ENCODE measurements at regions not wholly inside any gene's neighbourhood (a gene's known extent, or its start where the extent isn't known, plus 50 kb on each side); places are given as distances from the start of the nearest gene placed in this dataset.

DNA sequence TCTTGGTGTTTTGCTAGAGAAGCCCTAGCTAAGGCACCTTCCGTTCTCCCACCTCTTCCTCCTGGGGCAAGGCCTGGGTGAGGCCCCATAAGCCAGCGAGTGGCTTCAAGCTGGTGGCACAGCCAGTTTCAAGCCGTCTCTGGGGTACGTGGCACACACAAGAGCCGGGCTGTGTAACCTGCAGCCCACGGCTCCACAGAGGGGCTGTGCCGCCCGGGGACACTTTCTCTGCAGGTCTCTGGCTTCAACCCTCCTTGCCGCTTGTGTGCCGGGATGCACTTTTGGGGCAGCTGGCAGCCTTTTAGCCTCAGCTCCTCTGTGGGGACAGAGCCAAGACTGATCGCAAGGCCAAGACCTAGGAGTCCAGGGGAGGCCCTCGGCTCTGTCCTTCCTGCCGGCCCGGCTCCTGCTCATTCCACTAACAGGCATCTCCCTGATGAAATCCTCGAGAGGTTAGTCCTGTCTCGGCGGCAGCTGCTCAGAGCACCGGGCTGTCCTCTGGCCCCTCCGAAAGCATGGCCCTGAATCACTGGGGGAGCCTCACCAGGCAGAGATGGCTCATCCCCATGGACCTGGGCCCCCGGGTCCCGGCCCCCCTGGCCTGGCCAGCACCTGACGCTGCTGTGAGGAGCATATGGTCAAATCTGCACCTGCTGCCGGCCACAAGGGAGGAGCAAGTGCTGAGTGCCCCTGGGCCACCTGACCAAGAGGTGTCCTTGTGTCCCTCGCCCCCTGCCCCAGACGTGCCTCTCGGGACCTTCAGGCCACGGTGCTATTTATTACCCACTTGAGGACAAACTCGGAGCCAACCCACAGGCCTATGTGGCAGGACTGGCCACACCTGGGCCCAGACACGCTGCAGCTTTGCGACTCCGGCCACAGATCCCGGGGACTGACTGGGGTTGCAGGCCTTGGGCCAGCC lies 98.5 kb downstream of the METRNL start:
- no peak for DNase-seq (ENCODE audit: low read depth in 2 of 2, low spot score in 1 of 2)

DNA sequence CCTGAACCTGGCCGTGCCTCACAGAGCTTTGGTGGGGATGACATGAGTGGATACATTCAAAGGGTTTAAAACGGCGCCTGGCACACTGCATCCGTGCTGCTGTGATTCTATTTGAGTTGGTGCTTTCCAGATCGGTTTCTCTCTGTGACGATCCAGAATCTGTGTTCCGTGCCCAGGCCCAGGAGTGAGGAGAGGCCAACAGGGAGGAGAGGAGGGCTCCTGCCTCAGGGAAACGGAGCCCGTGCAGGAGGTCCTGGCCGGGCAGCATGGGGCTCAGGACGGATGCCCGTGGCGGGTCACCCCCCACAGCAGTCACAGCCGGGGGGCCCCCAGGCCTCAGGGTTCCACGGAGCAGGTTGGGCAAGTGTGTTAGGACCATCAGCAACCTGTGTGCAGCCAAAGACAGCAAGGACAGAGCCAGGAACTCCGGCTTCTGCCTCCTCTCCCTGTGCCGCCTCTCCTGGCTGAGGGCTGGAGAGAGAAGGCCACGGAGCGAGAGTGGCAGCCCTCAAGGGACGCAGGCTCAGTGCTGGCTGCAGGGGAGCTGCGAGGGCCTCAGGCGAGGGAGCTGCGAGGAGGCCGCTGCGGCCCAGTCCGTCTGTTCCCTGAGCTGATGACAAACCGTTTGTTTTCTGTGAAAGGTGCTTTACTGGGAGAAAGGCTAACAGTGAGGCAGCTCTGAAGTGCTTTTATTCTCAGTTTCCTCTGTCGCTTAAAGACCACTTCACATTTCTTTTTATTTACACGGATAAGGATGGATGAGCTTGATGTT lies 99.3 kb downstream of the METRNL start:
- no peak for DNase-seq (ENCODE audit: low read depth in 2 of 2, low spot score in 1 of 2)

DNA sequence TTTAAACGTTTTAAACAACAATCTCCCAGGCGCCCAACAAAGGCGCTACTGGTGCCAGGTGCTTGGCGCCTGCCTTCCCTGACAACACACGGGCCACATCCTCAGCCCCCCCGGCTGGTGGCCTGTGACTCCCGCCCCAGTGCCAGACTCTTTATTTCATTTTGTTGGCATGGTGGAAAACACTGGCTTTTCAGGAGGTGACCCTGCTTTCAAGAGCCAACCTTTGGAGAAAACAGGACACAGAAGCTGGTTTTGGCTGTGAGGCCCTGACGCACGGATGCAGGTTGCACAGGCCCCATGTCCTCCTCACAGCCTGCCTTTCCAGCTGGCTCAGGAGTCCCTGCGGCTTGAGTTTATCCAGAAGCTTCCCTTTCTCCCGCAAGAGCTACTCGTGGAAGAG lies 100.0 kb downstream of the METRNL start:
- no peak for DNase-seq (ENCODE audit: low read depth in 2 of 2, low spot score in 1 of 2)

DNA sequence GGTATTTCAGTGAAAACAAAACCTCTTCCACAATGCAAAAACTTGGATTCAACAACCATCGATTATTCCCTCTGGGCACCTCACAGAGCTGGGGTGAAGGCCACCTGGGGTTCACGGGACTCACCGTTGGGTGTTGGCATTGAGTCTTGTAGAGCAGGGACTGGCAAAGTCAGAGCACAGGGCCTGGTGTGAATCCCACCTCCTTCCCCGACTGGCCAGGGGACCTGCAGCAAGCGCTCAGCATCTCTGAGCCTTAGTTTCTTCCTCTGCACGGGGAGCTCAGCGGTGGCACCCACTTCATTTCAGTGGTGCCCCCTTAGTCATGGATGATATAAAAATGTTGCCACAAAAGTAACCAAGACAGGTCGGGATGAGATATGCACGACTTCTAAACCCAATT lies 100.4 kb downstream of the METRNL start:
- DNase-seq (ENCODE audit: low read depth in 2 of 2, low spot score in 1 of 2) = no peak

DNA sequence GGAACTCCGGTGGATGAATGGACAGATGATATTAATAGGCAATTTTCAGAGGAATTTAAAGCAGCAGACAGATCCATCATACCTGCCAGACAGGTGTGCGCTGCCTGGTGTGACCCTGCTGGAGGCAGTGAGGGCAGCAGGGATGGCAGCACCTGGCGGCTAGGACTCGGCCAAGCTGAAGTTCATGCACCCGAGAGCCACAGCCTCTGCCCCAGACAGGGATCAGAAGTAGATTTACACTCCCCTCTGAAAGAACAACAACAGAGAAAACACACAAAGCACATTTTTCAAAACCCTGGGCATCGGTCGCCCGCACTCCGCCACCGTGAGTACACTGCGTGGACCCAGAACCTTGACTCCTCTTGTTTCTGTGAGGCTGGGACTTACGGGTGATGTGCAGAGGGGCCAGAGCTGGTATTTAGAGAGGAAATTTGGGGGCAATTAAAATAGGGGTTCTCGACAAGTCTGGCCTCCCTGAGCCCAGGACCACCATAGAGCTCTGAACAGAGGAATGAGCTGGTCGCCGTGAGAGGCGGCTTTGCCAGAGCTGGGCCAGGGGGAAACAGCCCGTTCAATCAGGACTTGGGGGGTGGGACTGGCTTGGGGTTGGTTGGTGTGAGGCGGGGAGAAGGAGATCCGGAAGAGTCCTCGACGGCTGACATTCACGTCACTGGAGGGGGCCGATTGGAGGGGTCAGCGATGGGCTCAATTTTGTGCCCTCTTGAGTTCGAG lies 101.0 kb downstream of the METRNL start:
- no peak for DNase-seq (ENCODE audit: low read depth in 2 of 2, low spot score in 1 of 2)

DNA sequence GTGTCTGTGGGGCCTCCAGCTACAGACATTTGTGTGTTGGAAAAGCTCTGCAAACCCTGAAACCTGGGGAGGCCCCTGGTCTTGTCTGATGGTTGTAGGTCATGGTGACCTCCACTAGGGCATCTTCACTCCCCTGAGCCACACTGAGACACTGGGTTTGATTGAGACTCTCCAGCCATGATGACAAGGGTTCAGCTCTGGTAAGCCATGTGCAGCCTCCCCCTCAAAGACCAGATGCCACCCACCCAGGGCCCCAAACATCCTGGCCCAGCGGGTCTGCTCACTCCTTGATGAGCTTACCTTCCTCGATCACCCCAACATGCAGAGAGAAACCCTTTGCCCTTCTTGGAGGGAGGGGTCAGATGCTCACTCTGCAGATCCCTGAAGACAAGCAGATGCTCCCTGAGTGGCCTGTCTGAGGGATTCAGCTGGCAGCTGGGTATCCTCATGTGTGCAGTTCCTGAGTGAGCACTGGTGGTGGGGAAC lies 101.6 kb downstream of the METRNL start:
- DNase-seq (ENCODE audit: low read depth in 2 of 2, low spot score in 1 of 2) = no peak

DNA sequence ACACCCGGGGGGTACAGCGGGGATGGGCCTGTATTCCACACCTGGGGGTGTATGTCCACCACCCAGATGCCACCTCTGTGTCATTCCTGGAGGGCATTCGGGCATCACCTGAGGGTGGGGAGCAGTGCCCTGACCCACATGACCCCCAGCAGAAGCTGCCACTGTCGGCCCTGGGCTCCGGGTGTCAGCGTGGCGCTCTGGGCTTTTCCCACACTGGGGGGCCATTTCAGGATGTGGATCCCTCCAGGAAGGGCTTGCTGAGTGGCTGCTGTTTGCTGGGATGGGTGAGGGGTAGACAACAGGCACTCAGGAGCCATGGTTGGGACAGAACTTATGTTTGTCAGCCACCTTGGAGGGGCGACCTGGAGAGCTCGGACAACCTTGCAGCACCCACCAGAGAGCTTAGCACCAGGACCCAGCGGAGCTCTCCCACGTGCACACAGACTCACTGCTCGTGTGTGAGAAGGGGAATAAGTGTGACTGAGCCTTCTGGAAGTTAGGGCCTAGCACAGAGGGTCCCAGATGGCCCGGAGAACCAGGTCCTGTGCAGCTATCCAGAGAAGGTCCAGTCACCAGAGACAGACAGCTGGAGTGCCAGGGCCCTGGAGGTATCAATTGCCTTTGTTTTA lies 102.7 kb downstream of the METRNL start:
- no peak for DNase-seq (ENCODE audit: low read depth in 2 of 2, low spot score in 1 of 2)

DNA sequence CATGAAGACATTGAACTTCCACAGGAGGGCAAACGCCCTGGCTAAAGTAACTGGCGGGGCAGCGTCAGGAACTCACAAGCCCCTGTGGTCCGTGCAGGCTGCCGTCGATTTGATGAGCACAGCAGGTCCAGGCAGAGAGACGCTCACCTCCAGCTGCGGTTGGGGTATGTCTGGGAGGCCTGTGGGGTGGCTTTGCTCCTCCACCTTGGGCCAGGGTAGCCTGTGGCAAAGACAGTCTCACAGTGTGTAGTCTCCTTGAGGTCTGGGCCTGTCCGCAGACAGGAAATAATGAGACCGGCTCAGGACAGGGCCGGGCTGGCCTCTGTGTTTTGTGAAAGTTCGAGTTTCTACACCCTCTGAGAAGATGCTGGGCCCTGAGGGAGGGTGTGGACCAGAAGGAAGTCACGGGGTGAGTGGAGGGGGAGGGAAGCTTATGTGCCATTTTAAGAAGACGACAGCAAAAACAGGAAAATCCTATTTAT lies 103.3 kb downstream of the METRNL start:
- DNase-seq (ENCODE audit: low read depth in 2 of 2, low spot score in 1 of 2) = no peak

DNA sequence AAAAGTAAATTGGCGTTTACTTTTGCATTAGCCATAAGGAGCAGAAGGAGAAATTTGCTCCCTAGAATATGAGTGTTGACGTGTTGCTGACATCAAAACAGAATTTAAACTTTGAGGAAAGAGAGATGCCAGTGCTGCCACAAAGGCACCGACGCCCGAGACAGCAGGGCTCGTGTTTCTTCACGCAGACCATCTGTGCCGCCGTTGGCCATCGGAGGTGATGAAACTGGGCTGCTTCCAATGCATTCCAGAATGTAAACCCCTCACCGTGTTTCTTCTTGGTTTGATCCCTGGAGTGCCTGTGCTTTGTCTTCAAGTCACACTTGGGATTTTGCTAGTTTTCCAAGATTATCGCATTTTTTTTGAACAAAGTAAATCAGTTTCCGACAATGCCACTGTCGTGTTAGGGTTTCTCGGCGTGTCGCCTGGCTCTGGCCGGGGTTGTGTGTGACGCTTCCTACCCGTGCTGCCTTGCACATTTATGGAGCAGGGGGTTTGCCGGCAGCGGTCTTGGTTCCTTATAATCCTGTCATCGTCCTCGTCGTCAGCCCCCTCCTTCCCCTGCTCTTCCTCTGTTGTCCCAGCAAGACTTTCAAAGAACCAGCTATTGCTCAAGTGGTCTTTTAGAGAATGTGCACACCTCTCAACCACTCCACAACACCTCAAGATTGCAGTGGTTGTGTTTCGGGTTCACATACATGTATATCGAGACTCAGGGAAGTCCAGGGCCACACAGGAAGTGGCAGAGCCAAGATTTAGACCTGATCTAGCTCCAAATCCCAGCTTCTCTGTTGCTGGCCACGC lies 103.9 kb downstream of the METRNL start:
- DNase-seq (ENCODE audit: low read depth in 2 of 2, low spot score in 1 of 2) = no peak

DNA sequence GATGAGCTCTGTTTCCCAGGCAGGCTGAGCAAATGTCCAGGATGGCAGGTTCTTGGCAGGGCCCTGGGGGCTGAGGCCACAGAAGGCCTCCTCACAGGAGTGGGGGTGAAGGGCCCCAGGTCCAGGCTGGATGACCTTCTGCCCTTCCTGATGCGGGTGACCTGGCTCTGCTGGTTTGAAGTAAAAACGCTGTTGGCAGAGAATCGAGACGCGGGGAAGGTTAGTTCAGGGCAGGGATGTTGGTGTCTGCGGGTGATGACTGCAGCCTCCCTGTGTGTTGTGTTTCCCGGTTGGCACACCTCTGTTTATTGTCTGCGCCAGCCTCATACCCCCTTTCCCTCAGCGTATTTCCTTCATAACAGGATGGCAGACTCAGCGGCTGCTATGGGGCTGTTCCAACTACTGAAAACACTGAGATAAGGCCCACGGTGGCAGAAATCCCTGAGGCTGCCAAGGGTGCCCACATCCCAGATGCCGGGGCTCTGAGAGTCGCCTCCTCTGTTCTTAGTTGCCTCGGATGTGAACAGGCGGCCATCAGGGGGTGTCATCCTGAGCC lies 104.6 kb downstream of the METRNL start:
- DNase-seq (ENCODE audit: low read depth in 2 of 2, low spot score in 1 of 2) = no peak

DNA sequence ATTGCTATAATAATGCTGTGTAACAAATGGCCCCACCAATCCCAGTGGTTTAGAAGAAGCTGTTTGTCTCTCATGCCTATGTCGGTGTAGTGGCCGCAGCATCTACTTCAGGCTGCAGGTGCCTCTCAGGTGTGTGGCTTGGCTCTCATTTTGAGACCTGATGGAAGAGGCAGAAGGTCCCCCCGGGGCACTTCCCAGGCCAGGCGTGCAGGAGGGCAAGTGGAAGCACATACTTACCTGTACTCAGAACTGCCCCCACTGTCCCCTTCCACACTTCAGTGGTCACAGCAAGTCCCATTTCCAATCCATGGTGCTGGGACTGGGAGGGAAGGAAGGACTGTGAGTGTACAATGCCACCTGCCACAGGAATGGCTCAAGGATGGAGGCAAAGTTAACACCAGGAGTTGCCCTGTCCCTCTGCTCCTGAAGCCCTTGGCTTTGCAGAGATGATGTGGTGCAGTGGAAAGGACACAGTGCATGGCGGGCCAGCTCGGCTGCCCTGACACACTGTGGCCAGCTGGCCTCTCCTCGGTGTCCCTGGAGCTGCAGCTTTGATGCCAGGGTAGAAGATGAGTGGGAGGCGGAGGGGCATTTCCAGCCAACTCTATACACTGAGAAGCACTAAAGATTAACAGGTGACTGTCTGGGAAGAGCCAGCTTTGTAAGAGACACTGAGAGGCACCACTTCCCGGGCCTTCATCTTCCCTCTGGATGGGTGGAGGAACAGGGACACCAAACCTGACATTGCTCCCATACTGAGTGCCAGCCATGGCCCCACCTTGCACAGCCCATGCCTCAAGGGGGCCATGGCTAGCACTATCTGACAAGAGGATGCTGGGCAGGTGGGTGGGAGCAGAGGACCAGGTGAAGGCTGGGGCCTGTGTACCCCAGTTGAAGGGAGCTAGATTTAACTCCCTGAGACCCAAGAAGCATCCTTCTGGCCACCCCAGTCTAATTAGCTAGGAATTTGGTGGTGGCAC lies 105.9 kb downstream of the METRNL start:
- no peak for DNase-seq (ENCODE audit: low read depth in 2 of 2, low spot score in 1 of 2)

DNA sequence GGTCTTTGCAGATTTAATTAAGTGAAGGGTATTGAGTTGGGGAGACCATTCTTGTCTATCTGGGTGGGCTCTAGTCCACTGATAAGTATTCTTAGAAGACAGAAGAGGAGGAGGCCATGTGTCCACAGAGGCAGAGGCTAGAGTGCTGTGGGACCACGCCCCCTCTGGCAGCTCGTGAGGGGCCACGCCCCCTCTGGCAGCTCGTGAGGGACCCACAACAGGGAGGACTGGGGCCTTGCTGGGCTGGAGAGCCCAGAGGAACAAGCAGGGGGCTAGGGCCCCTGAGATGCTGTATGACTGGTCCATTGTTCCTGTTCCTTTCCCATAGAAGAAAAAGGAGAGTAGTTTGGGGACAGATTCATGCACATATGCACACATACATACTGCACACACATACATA lies 106.8 kb downstream of the METRNL start:
- DNase-seq (ENCODE audit: low read depth in 2 of 2, low spot score in 1 of 2) = no peak

DNA sequence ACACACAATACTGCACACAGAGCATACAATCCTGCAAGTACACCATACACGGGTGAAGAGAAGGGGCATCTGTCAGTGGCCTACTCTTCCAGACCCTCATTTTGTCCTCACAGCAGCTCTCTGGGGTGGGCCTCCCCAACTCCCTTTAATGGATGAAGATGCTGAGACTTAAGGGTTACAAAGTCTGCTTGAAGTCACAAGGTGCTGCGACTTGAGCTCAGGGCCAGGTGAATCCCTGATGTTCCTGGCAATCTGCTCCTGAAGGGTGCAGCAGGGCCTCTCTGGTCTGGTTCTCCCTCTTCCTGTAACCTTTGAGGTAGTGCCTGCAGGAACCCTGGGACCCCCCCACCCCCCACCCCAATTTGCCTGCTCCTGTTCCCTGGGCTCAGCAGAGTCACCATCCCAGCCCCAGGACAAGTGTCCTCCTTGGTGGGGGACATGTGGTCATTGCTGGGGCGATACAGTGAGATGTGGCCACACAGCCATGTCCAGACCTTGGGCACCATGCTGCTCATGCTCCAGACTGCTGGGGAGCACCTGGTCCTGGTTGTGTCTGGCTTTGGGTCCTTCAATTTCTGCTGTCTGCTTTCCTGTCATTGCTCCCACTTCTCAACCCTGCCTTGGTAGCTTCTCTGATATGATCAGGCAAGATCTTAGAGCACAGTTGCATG lies 107.5 kb downstream of the METRNL start:
- DNase-seq (ENCODE audit: low read depth in 2 of 2, low spot score in 1 of 2) = no peak

DNA sequence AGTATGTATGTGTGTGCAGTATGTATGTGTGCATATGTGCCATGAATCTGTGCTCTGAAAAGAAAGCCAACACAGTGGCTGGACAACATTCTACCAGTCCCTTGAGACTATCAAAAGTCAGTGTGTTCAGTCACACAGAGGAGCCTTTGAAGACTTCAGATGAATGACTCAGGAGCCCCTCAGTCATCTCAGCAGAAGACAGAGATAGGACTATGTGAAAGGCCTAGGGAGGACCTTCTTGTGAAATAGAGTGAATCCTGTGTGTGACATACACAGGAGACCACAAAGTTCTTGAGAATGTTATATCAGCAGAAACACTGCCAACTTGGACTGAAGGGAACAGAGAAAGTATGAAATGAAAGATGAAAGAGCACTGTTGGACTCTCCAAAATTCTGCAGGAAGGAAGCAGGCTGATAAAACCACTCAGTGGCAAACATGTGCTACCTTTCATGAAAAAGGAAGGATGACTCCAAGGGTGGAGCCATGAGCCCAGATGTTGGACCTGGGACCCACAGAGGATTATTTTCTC lies 108.4 kb downstream of the METRNL start:
- no peak for DNase-seq (ENCODE audit: low read depth in 2 of 2, low spot score in 1 of 2)

DNA sequence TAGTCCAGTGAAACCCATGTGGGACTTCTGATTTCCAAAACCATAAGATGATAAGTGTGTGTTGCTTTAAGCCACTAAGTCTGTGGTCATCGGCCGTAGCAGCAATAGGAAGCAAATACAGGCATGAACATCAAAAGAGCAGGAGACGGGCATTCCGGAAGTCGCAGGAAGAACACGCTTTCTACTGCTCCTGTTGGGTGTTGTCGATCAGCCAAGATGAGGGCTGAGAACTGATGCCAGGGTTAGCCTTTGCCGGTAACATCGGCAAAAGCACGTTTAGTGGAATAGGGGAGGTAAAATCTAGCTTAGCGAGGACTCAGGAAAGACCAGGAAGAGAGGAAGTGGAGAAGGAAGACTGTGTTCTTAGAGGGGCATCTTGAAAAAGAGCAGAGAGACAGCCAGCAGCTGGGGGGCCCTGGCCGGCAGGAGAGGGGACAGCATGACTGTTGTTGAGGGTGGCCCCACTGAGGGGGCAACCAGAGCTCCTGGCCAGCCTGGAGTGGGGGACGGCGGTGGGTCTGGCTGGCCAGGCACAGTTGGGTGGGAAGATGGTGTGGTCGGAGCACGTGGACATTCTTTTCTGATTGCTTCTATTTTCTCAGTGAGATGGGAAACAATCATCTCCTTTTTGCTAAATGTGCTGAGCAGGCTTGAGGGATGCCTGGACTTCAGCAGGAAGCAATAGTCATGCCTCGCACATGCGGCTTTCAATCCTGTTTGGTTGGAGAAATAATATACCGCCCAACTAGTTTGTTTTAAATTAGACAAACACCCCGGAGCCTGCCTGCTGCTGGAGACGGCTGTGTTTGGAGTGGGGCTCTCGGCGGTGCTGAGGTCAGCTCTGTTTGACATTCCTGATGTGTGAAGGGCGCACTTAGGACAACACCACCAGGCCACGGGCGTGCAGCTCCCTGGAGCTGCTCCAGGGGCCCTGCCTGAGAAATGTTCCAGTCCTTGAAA lies 109.9 kb downstream of the METRNL start:
- DNase-seq (ENCODE audit: low read depth in 2 of 2, low spot score in 1 of 2) = no peak

DNA sequence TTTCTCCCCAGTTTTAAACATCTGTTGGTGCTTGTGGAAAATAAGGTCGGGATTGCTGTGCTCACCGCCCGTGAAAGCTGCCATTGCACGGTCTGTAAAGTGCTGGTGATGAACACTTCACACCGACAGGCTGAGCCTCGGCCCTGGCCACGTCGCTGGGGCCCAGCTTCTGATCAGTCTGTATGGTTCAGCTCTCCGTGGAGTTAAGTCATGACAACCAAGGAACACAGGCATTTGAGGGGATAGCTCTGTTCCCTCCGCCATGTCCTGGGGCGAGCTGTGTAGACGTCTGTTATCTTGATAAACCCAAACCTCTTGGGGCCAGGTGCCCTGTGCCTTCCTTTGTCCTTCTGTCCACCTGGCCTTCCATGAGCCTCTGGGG lies 110.6 kb downstream of the METRNL start:
- DNase-seq (ENCODE audit: low read depth in 2 of 2, low spot score in 1 of 2) = no peak

Data from stimulated activated CD8-positive, alpha-beta memory T cell treated with anti-CD3 and anti-CD28 coated beads, Interleukin-4, amount 100 ng/mL, for 4 hours (primary cell).